ENCODE measurements at regions not wholly inside any gene's neighbourhood (a gene's known extent, or its start where the extent isn't known, plus 50 kb on each side); places are given as distances from the start of the nearest gene placed in this dataset.
A peak's percentile ranks its signal among the peaks of the same experiment; 100 is the strongest.

DNA sequence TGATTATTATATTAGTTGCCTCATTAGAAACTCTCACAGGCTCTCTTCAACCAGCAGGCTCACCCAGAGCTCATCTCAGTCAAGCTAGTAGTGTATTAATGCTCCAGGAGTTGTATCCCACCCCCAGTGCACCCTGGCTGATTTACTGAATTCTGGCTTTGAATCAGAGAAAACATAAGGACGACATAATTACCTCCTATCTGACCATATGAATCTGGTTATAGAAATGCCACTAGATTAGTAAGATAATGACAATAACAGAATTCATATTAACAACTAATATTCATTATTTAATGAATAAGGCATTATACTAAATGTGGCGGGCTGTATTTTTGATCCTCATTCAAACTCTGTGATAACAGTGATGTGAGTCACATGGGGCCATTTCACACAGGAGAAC, 1066.7 kb downstream of the TTLL7 start:
- Histone ChIP-seq H3K27ac (no peak overlapping the region), H3K4me3 (no peak overlapping the region)
- DNase-seq (ENCODE audit: low spot score) = no peak
- TF ChIP-seq, protein P1, sequence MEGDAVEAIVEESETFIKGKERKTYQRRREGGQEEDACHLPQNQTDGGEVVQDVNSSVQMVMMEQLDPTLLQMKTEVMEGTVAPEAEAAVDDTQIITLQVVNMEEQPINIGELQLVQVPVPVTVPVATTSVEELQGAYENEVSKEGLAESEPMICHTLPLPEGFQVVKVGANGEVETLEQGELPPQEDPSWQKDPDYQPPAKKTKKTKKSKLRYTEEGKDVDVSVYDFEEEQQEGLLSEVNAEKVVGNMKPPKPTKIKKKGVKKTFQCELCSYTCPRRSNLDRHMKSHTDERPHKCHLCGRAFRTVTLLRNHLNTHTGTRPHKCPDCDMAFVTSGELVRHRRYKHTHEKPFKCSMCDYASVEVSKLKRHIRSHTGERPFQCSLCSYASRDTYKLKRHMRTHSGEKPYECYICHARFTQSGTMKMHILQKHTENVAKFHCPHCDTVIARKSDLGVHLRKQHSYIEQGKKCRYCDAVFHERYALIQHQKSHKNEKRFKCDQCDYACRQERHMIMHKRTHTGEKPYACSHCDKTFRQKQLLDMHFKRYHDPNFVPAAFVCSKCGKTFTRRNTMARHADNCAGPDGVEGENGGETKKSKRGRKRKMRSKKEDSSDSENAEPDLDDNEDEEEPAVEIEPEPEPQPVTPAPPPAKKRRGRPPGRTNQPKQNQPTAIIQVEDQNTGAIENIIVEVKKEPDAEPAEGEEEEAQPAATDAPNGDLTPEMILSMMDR (IDR thresholded peaks at IDR 0.05) = no peak

DNA sequence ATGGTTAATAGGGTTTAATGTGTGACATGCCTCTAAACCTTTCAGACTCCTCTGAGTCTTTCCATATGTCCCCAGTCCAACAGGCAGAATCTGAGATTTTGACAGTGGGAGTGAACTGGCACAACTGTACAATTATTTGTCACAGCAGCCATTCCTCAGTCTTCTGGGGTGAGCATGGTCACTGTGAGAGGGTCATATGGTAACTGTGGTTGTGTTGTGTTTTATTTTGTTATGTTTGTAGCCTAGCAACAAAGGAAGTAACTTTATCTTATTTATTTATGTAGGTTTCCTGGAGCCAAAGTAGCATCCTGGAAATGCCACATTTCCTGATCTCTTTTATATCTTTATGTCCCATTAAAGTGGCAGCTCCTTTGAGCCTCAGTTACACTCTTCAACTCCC, 1067.9 kb downstream of the TTLL7 start:
- no peak for DNase-seq (ENCODE audit: low spot score)
- H3K27ac ChIP-seq = no peak overlapping the region
- TF ChIP-seq, protein P1 (IDR thresholded peaks at IDR 0.05) = no peak
- no peak overlapping the region for H3K4me3 ChIP-seq

DNA sequence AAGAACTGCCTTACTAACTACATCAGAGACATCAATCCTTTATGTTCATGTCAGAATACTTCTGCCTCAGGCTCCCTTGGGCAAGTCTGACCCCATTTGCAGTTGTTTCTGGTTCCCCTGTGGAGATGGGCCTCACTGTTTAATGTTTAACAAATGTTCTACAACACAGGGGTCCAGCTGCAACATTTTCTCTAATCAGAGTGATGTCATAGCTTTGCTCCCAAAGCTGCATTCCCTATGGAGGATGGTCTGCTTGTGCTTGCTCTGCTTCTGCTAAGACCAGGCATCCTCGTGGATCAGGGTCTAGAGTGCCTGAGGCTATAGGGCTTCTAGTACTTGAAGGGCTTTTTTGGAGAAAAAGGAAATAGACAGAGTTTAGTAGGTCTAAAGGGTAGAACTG, 1071.2 kb downstream of the TTLL7 start:
- TF ChIP-seq, protein P1 (IDR thresholded peaks at IDR 0.05) = no peak
- DNase-seq (ENCODE audit: low spot score) = no peak
- H3K27ac ChIP-seq = no peak overlapping the region
- no peak overlapping the region for H3K4me3 ChIP-seq

DNA sequence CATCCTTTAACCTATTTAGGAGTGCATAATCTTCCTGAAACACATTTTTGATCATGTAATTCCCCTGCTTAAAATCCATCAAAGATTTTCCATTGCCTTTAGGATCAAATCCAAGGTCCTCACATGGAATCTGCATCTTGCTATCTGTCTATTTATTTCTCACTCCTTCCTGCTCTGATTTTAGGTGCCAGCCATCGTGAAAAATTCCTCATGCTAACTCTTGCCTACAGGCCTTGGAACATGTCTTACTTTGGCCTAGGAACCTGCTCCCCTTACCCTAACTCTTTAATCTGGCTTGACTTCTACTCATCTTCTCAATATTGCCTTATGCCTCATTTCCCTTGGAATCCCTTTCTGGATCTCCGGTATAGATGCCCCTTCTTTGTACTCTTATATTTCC, 1074.3 kb downstream of the TTLL7 start:
- TF ChIP-seq, protein P1 (IDR thresholded peaks at IDR 0.05) = no peak
- DNase-seq (ENCODE audit: low spot score) = no peak

DNA sequence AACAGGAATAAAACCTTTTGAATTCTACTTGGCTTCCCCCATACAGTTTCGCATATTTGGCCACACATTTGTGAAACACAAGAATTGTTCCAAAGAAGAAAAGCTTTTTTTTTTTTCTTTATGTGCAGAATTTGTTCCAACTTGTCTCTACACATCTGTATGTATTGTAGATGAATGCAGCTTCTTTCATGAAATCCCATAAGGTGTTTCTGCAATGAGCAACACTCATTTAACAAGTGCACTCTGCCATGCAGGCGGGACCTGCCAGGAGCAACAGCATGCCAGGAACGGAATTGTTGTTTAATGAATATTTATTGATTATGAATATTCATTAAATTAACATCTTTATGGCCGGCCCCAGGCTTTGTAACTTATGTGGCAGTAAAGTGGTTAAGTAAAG, 1075.0 kb downstream of the TTLL7 start:
- no peak overlapping the region for H3K4me3 ChIP-seq
- no peak overlapping the region for H3K27ac ChIP-seq
- TF ChIP-seq, protein P1 (IDR thresholded peaks at IDR 0.05) = no peak
- no peak for DNase-seq (ENCODE audit: low spot score)

More for the DNA sequence above, 1074.3 kb downstream of the TTLL7 start:
- H3K4me3 ChIP-seq = no peak overlapping the region
- no peak overlapping the region for H3K27ac ChIP-seq

DNA sequence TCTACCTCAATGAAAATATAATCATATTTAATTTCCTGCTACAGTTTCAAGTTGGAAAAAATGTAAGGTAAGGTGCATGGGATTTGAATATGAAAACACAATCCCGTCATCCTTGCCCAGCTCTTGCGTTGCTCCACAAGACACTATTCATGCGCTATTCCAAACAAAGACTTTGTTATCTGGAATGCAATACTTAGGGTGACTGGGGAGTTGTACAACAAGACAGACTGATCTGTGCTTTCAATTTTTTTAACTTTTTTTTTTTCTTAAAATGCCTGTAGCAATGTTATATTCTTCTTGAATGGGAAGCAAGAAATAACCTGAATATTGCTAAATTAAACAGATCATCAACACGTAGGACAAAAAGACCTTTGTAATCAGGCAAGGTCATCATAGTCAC, 1077.2 kb downstream of the TTLL7 start:
- no peak for DNase-seq (ENCODE audit: low spot score)

More for the DNA sequence above, 1077.2 kb downstream of the TTLL7 start:
- H3K27ac ChIP-seq = peak overlapping the region in 1 of 2 donors; percentile 11
- no peak overlapping the region for H3K4me3 ChIP-seq
- TF ChIP-seq, protein P1 (IDR thresholded peaks at IDR 0.05) = no peak

Data from coronary artery (tissue), 2 donors.